HG03575 (cell line): ENCODE measurements at regions not wholly inside any gene's neighbourhood (a gene's known extent, or its start where the extent isn't known, plus 50 kb on each side); places are given as distances from the start of the nearest gene placed in this dataset.

ENCODE experiments used
- ATAC-seq: cut with Tn5 transposase; IDR thresholded peaks from one replicate; pipeline ENCODE4 v1.9.1; 2021; ENCODE audit not compliant: unreplicated experiment, insufficient number of reproducible peaks, low FRiP score; ENCODE audit errors: extremely low read depth

DNA sequence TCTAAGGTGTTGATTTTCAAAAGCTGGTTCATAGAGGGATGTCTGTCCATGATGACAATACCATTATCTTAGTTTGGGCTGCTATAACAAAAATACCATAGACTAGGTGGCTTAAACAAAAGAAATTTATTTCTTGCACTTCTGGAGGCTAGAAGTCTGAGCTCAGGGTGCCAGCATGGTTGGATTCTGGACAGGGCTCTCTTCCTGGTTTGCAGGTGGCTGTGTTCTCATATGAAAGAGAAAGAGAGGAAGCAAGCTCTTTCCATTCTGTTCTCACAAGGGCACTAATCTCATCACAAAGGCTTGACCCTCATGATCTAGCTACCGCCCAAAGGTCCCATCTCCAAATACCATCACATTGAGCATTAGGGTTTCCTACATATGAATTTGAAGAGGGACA, 144.5 kb upstream of the SLC24A3 start:
- no peak for ATAC-seq

DNA sequence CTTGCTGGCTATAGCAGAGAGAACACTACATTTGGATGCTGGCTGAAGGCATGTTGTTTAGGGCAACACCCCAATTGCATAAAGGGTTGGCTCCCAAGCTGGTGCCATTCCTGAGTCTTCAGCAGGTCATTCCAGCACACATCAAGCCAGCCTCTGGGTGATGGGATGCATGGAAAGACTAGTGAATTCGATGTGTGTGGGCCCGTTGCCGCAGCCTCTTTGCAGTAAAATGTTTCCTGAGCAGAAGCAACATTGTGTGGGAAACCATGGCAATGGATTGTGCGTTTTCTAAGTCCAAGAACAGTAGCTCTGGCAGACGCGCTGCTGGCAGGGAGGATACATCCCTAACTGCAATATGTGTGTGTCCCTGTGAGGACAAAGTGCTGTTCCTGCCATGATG, 142.4 kb upstream of the SLC24A3 start:
- no peak for ATAC-seq

GRCh38 chr20:19070681-19071445, 141.6 kb upstream of the SLC24A3 start:
- ATAC-seq, result no peak

GRCh38 chr20:19071446-19071725, 141.1 kb upstream of the SLC24A3 start:
- no peak for ATAC-seq

DNA sequence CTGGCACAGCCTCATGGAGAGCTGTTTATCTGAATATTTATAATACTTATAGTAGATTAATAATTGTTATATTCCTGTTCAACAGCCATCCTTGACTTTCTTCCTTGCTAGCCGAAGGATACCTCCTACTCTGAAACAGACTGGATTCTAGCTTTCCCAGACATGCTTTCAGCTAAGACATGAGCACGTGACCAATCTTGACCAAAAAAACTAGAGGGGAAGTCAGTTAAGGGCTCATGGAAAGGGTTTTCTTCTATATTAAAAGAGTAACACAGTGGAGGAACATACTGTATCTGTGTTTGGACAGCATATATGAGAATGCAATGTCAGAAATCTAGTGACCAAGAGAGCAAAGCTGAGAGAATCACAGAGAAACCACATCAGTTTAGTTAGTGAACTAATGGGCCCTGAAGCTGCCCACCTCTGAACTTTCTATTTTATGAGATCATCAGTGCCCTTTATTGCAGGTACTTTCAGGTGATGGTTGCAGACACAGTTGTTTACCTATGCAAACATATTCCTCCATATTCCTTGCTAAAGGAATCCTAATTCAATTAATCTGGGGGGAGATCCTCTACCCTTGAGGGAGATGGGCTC, 140.4 kb upstream of the SLC24A3 start:
- ATAC-seq, result no peak

DNA sequence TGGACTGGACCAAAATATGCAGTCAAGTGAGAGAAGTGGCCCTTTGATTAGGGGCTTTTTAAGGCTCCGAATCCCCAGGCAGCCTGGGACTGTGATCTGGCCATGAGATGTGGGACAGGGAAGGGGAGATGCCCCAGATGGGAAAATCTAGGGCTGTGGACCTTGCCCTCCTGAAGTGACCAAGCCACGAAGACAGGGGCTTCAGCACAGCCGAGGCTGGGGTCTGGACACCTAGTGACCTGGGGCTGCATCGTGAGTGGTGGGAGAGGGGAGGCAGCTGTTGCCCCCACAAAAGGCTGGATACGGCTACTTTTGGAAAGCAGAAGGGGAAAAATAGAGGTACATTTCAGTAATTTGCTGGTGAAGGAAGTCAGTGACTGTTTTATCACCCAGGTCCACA, 139.5 kb upstream of the SLC24A3 start:
- no peak for ATAC-seq

- ATAC-seq, result no peak
Measured at GRCh38 chr20:19073584-19074218, 138.7 kb upstream of the SLC24A3 start.

- no peak for ATAC-seq
Measured at GRCh38 chr20:19074356-19074755, 138.1 kb upstream of the SLC24A3 start.

GRCh38 chr20:19074828-19075516, 137.5 kb upstream of the SLC24A3 start:
- no peak for ATAC-seq

GRCh38 chr20:19077370-19078220, 134.8 kb upstream of the SLC24A3 start:
- ATAC-seq, result no peak

DNA sequence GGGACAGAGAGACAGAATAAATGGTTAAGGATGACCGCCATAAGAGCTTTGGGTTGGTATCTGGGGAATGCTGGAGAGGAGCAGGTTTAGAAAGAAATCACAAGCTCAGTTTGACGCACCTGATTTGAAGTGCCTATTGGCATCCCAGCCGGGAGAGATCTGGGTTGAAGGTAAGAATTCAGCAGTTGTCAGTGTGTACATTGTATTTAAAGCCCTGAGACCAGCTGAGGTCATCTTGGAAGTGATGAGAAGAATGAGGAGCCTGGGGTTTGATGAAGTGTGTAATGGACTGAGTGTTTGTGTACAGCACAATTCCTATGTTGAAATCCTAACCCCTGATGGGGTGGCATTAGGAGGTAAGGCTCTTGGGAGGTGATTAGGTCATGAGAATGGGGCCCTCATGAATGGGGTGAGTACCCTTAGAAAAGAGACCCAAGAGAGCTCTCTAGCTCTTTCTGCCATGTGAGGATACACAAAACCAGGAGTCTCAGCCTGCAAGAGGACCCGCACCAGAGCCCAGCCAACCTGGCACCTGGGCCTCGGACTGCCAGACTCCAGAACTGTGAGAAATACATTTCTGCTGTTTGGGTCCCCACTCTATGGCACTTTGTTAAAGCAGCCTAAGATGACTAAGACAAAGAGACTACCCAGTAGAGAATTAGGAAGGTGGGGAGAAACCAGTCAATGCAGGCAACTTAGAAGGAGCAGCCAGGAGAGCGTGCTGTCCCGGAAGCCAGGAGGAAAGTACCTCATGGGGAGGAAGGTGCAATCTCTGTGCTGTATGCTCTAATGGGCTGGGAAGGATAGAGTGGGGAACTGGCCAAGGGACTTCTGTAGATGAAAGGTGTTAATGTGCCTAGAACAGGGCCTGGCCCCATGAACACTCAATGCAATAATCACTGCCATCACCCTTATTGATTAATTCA, 133.7 kb upstream of the SLC24A3 start:
- no peak for ATAC-seq

- ATAC-seq, result no peak
Measured at GRCh38 chr20:19079536-19080299, 132.7 kb upstream of the SLC24A3 start.

- no peak for ATAC-seq
Measured at GRCh38 chr20:19081937-19082336, 130.5 kb upstream of the SLC24A3 start.

DNA sequence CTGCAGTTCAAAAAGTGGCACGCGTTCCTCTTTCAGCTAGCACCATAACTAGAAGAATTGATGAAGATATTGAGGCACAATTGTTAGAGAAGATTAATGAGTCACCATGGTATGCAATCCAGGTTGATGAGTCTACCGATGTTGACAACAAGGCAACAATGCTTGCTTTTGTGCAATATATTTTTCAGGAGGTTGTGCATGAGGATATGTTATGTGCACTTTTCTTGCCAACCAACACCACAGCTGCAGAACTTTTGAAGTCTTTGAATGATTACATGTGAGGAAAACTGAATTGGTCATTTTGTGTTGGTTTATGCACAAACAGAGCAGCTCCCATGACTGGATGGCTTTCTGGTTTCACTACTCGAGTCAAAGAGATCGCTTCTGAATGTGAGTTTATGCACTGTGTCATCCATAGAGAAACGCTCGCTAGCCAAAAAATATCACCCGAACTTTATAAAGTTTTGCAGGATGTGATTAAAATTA, 129.3 kb upstream of the SLC24A3 start:
- ATAC-seq, result no peak

GRCh38 chr20:19090332-19090731, 122.1 kb upstream of the SLC24A3 start:
- no peak for ATAC-seq

GRCh38 chr20:19094959-19095541, 117.4 kb upstream of the SLC24A3 start:
- no peak for ATAC-seq

- ATAC-seq, result no peak
Measured at GRCh38 chr20:19095762-19096161, 116.7 kb upstream of the SLC24A3 start.
